Colonic mucosa (tissue), 4 donors: ENCODE measurements at regions not wholly inside any gene's neighbourhood (a gene's known extent, or its start where the extent isn't known, plus 50 kb on each side); places are given as distances from the start of the nearest gene placed in this dataset.

Source experiments
- DNase-seq: peaks from one replicate; pipeline ENCODE4 v3.0.0-alpha.2; 2020
- H3K27ac ChIP-seq: fragments of 200-600 bp; one replicate; pipeline ENCODE4 v1.8.0; 2021
- H3K27me3 ChIP-seq: fragments of 200-600 bp; one replicate; pipeline ENCODE4 v1.8.0; 2021
- H3K36me3 ChIP-seq: fragments of 200-600 bp; one replicate; pipeline ENCODE4 v1.8.0; 2021
- H3K4me1 ChIP-seq: fragments of 200-600 bp; one replicate; pipeline ENCODE4 v1.8.0; 2021; ENCODE audit warnings: mild to moderate bottlenecking
- H3K4me3 ChIP-seq: fragments of 200-600 bp; one replicate; pipeline ENCODE4 v1.8.0; 2021
- H3K9ac ChIP-seq, 2 donors: one replicate each; pipeline ENCODE4 v1.7.0; 2013; ENCODE audit warnings: control low read depth in 2 of 2, low read depth in 2 of 2, low read length in 2 of 2
- H3K9me3 ChIP-seq: fragments of 200-600 bp; one replicate; pipeline ENCODE4 v1.8.0; 2021
- intact Hi-C: fragments of 100-400 bp; cut with DNase I; formaldehyde crosslinking; loops from one replicate; pipeline ENCODE4 v1.14.1; 2022
- TF ChIP-seq, protein P1 (sequence below): fragments of 200-600 bp; IDR thresholded peaks from one replicate; pipeline ENCODE4 v1.8.0; 2022; ENCODE audit warnings: antibody characterized with exemption, mild to moderate bottlenecking
- donor health status: healthy.
- donor health status: DM: no; HTN: no; CAD: no.
- donor health status: DM: no; HTN: no; CAD: no.

DNA sequence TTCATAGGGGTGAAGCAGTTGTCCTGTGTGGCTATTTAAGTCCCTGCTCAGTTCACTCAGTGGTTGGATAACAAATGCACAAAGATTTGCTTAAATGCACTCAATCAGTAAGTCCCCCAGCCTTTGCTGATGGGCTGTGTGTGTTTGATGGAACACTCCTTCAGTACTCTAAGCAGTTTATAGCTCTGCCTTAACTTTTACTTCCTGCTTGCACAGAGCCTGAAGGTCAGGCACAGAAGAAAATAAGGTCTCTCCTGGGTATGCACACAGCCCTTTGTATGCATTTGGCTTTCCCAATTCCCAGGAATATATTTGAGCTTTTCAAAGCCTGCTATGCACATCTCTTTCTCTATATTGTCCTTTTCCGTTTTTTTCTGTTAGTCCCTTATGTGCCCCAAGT is 208.7 kb upstream of the STK17B start:
- intact Hi-C loops: no loop called here
- H3K4me3 ChIP-seq: no peak overlapping the region

DNA sequence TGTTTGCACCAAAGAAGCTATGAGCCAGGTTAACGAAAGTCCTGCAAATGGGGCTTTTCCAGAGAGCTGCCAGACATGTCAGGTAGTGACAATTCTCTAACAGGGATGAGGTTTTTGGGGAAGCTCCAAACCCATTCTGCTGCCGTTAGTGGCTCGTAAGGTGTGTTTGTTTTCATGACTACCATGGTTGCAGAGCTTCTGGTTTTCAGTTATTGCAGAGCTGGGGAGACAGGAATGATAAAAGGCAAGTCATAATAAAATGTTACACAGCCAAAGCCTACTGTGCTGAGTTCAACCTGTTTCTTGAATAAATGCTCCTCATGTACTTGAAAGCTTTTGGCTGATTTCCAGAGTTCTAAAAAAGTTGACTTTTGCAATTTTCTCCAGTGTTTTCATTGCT is 209.2 kb upstream of the STK17B start:
- no peak overlapping the region for H3K4me3 ChIP-seq
- intact Hi-C loops: no loop called here
- H3K27ac ChIP-seq: no peak overlapping the region
- TF ChIP-seq, protein P1, sequence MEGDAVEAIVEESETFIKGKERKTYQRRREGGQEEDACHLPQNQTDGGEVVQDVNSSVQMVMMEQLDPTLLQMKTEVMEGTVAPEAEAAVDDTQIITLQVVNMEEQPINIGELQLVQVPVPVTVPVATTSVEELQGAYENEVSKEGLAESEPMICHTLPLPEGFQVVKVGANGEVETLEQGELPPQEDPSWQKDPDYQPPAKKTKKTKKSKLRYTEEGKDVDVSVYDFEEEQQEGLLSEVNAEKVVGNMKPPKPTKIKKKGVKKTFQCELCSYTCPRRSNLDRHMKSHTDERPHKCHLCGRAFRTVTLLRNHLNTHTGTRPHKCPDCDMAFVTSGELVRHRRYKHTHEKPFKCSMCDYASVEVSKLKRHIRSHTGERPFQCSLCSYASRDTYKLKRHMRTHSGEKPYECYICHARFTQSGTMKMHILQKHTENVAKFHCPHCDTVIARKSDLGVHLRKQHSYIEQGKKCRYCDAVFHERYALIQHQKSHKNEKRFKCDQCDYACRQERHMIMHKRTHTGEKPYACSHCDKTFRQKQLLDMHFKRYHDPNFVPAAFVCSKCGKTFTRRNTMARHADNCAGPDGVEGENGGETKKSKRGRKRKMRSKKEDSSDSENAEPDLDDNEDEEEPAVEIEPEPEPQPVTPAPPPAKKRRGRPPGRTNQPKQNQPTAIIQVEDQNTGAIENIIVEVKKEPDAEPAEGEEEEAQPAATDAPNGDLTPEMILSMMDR: no peak
- no peaks in the 10 kb centered on the region for H3K9me3 ChIP-seq
- no peaks in the 10 kb centered on the region for H3K27me3 ChIP-seq
- no peak for DNase-seq
- no peaks in the 10 kb centered on the region for H3K4me1 ChIP-seq
- no peaks in the 10 kb centered on the region for H3K36me3 ChIP-seq
- H3K9ac ChIP-seq: no peak overlapping the region

More for the DNA sequence above, 208.7 kb upstream of the STK17B start:
- Histone ChIP-seq H3K27ac (no peak overlapping the region), H3K36me3 (no peaks in the 10 kb centered on the region), H3K9me3 (no peaks in the 10 kb centered on the region), H3K27me3 (no peaks in the 10 kb centered on the region), H3K4me1 (no peaks in the 10 kb centered on the region), H3K9ac (no peak overlapping the region)
- TF ChIP-seq, protein P1: no peak
- no peak for DNase-seq

DNA sequence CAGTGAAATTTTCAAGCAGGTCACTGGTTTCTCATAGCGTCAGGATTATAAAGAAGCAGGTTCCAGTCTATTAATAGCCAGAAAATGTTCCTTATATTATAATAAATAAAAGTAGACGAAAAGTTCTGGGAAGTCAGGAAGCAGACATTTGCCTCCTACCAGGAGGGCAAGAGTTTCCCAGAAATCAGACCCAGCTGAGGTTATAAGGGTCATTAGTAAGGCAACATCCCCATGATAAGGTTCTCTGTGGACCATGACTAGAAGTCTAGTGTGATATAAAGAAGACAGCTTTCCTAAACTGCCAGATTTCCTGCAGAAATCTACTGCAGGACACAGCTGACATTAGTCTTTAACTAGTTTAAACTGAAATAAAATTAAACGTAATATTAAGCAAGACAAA is 210.1 kb upstream of the STK17B start:
- H3K36me3 ChIP-seq: no peaks in the 10 kb centered on the region
- no peak for DNase-seq
- intact Hi-C loops: no loop called here
- H3K4me3 ChIP-seq: no peak overlapping the region
- H3K4me1 ChIP-seq: no peaks in the 10 kb centered on the region
- TF ChIP-seq, protein P1: no peak
- no peaks in the 10 kb centered on the region for H3K9me3 ChIP-seq
- H3K27me3 ChIP-seq: no peaks in the 10 kb centered on the region
- H3K9ac ChIP-seq: no peak overlapping the region
- H3K27ac ChIP-seq: no peak overlapping the region

DNA sequence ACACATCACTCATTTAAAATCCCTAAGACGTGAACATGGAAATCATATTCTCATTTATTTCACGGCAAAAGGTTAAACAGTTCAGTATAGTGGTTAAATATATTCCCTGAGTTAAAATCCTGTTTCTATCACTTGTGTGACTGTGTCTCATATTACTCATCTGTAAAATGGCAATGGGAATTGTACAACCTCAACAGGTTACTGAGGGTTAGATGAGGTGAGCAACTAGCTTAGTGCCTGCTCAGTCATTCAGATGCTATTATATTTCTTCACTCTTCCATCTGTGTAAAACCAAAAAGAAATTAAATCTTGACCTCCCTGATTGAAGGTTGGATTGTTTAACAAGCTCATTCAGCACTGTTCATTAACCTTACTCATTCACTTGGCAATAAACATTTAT is 212.4 kb upstream of the STK17B start:
- no peak overlapping the region for H3K4me3 ChIP-seq
- intact Hi-C loops: no loop called here
- no peaks in the 10 kb centered on the region for H3K4me1 ChIP-seq

DNA sequence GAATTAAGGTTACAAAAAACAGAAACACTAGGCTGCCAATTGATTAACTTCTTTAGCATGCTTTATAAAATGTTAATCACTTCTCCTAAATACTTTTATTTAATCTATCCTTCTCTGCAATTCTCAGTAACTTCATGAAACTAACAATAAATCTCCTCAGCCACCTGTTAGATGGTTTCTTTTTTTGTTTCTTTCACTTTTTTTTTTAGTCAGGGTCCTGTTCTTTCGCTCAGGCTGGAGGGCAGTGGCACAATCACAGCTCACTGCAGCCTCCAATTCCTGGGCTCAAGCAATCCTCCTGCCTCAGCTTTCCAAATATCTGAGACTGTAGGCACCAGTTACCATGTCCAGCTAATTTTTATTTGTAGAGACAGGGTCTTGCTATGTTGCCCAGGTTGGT is 213.4 kb upstream of the STK17B start:
- Histone ChIP-seq H3K4me1 (no peaks in the 10 kb centered on the region), H3K27ac (no peak overlapping the region), H3K36me3 (no peaks in the 10 kb centered on the region), H3K9me3 (no peaks in the 10 kb centered on the region), H3K9ac (no peak overlapping the region), H3K4me3 (no peak overlapping the region), H3K27me3 (no peaks in the 10 kb centered on the region)
- intact Hi-C loops: no loop called here
- no peak for DNase-seq
- TF ChIP-seq, protein P1: no peak

More for the DNA sequence above, 212.4 kb upstream of the STK17B start:
- no peak for DNase-seq
- Histone ChIP-seq H3K36me3 (no peaks in the 10 kb centered on the region), H3K27ac (no peak overlapping the region), H3K9me3 (no peaks in the 10 kb centered on the region), H3K27me3 (no peaks in the 10 kb centered on the region), H3K9ac (no peak overlapping the region)
- TF ChIP-seq, protein P1: no peak

DNA sequence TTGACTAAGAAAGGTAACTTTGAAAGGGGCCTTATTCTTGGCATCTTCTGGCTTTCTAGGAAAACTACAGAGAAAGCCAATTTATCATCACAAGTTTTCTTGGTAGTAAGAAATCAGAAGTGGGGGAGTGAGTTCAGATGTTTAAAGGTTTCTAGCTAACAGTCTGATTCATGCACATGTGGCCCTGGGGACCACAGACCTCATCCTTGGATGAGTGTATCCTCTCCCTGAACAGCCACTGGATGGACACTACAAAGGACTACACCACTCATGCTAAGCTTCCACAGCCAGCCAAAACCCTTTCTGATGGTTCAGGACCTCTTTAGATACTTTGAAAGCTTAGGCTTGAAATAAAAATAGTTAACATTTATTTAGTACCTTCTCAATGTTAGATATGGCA is 218.3 kb upstream of the STK17B start:
- Histone ChIP-seq H3K4me1 (no peaks in the 10 kb centered on the region), H3K4me3 (no peak overlapping the region), H3K27ac (no peak overlapping the region), H3K9me3 (no peaks in the 10 kb centered on the region), H3K9ac (no peak overlapping the region), H3K27me3 (no peaks in the 10 kb centered on the region), H3K36me3 (no peaks in the 10 kb centered on the region)
- intact Hi-C loops: no loop called here
- no peak for DNase-seq
- TF ChIP-seq, protein P1: no peak
